B cell (primary cell): ENCODE measurements at regions not wholly inside any gene's neighbourhood (a gene's known extent, or its start where the extent isn't known, plus 50 kb on each side); places are given as distances from the start of the nearest gene placed in this dataset.

Experiments
- EZH2 ChIP-seq: IDR thresholded peaks from 2 replicates; pipeline ENCODE4 v1.6.1; 2012; ENCODE audit warnings: borderline replicate concordance, low read depth, mild to moderate bottlenecking, moderate library complexity, low read length; ENCODE audit not compliant: insufficient read depth, poor library complexity, severe bottlenecking
- TF ChIP-seq, protein P1 (sequence below): fragments of 200-600 bp; IDR thresholded peaks from one replicate; pipeline ENCODE4 v1.8.0; 2022; ENCODE audit warnings: antibody characterized with exemption, mild to moderate bottlenecking

DNA sequence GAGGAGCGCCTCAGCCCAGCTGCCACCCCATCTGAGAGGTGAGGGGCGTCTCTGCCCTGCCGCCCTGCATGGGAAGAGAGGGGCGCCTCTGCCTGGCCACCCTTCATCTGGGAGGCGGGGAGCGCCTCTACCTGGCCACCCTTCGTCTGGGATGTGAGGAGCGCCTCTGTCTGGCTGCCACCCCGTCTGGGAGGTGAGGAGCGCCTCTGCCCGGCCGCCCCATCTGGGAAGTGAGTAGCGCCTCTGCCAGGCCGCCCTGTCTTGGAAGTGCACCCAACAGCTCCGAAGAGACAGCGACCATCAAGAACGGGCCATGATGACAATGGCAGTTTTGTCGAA, 114.4 kb upstream of the CES5A start:
- TF ChIP-seq, protein P1, sequence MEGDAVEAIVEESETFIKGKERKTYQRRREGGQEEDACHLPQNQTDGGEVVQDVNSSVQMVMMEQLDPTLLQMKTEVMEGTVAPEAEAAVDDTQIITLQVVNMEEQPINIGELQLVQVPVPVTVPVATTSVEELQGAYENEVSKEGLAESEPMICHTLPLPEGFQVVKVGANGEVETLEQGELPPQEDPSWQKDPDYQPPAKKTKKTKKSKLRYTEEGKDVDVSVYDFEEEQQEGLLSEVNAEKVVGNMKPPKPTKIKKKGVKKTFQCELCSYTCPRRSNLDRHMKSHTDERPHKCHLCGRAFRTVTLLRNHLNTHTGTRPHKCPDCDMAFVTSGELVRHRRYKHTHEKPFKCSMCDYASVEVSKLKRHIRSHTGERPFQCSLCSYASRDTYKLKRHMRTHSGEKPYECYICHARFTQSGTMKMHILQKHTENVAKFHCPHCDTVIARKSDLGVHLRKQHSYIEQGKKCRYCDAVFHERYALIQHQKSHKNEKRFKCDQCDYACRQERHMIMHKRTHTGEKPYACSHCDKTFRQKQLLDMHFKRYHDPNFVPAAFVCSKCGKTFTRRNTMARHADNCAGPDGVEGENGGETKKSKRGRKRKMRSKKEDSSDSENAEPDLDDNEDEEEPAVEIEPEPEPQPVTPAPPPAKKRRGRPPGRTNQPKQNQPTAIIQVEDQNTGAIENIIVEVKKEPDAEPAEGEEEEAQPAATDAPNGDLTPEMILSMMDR, result no peak
- TF ChIP-seq EZH2, result no peak
